HEK293 (cell line): ENCODE measurements at regions not wholly inside any gene's neighbourhood (a gene's known extent, or its start where the extent isn't known, plus 50 kb on each side); places are given as distances from the start of the nearest gene placed in this dataset.
A peak's percentile ranks its signal among the peaks of the same experiment; 100 is the strongest.

ENCODE experiments used
- CTCF ChIA-PET: fragments of 350-600 bp; formaldehyde crosslinking; extraction: SDS; loops from one replicate; lab custom pipeline; 2021; ENCODE audit warnings: antibody characterized with exemption; lab: Yijun Ruan, JAX
- POLR2A ChIA-PET: fragments of 300-600 bp; formaldehyde crosslinking; extraction: SDS; loops from one replicate; lab custom pipeline; 2020; ENCODE audit warnings: antibody characterized with exemption, inconsistent platforms; lab: Yijun Ruan, JAX
- H3K27ac ChIP-seq: fragments of 200-500 bp; sonication (Bioruptor generic); 2 replicates; pipeline ENCODE4 v1.5.1; 2014; ENCODE audit warnings: low read depth, low read length, control low read depth, inconsistent platforms; ENCODE audit errors: extremely low read depth
- H3K36me3 ChIP-seq, 2 experiments: fragments of 200-500 bp in 1 of 2; sonication (Bioruptor generic) in 1 of 2; 1 replicate in 1 of 2; 2 replicates in 1 of 2; pipeline ENCODE4 v1.5.1; 2014 to 2017; ENCODE audit warnings: inconsistent platforms in 2 of 2, low read length in 2 of 2; ENCODE audit not compliant: control insufficient read depth in 2 of 2, insufficient read depth in 1 of 2
- H3K4me1 ChIP-seq: fragments of 200-500 bp; sonication (Bioruptor generic); 2 replicates; pipeline ENCODE4 v1.5.1; 2014; ENCODE audit warnings: mild to moderate bottlenecking, low read length, inconsistent platforms; ENCODE audit not compliant: control insufficient read depth, insufficient read depth
- H3K4me3 ChIP-seq: 2 replicates; pipeline ENCODE4 v1.5.1; 2011; ENCODE audit warnings: low read depth, mild to moderate bottlenecking, control low read depth, low read length, moderate library complexity
- H3K9me3 ChIP-seq: fragments of 200-500 bp; sonication (Bioruptor generic); 2 replicates; pipeline ENCODE4 v1.5.1; 2014; ENCODE audit warnings: low read depth, low read length, inconsistent platforms; ENCODE audit not compliant: control insufficient read depth, insufficient read depth
- GLIS1 ChIP-seq: fragments of 450-650 bp; formaldehyde crosslinking; IDR thresholded peaks from 2 replicates; pipeline ENCODE4 v1.5.1; 2016; ENCODE audit warnings: missing biosample characterization, missing genetic modification characterization
- KLF10 ChIP-seq: fragments of 450-650 bp; IDR thresholded peaks from 2 replicates; pipeline ENCODE4 v1.5.1; 2018; ENCODE audit warnings: missing biosample characterization, mild to moderate bottlenecking, missing genetic modification characterization
- KLF8 ChIP-seq: fragments of 450-650 bp; formaldehyde crosslinking; IDR thresholded peaks from 2 replicates; pipeline ENCODE4 v1.5.1; 2016; ENCODE audit warnings: missing biosample characterization, missing genetic modification characterization
- TRIM28 ChIP-seq: IDR thresholded peaks from 2 replicates; pipeline ENCODE4 v1.6.1; 2011; ENCODE audit warnings: low read length, control low read depth, borderline replicate concordance
- ZIC2 ChIP-seq: fragments of 450-650 bp; formaldehyde crosslinking; IDR thresholded peaks from 2 replicates; pipeline ENCODE4 v1.5.1; 2016; ENCODE audit warnings: missing biosample characterization, missing genetic modification characterization
- ZNF10 ChIP-seq: fragments of 450-650 bp; formaldehyde crosslinking; IDR thresholded peaks from 2 replicates; pipeline ENCODE4 v1.5.1; 2017; ENCODE audit warnings: missing biosample characterization, missing genetic modification characterization
- ZNF132 ChIP-seq: fragments of 450-650 bp; formaldehyde crosslinking; IDR thresholded peaks from 2 replicates; pipeline ENCODE4 v1.5.1; 2017; ENCODE audit warnings: missing biosample characterization, missing genetic modification characterization, borderline replicate concordance
- ZNF140 ChIP-seq: fragments of 450-650 bp; formaldehyde crosslinking; IDR thresholded peaks from 2 replicates; pipeline ENCODE4 v1.5.1; 2016; ENCODE audit warnings: missing biosample characterization, missing genetic modification characterization
- ZNF16 ChIP-seq: fragments of 450-650 bp; formaldehyde crosslinking; IDR thresholded peaks from 2 replicates; pipeline ENCODE4 v1.5.1; 2016; ENCODE audit warnings: low read depth, missing biosample characterization, missing genetic modification characterization
- ZNF2 ChIP-seq: fragments of 450-650 bp; formaldehyde crosslinking; IDR thresholded peaks from 2 replicates; pipeline ENCODE4 v1.5.1; 2016; ENCODE audit warnings: missing biosample characterization, missing genetic modification characterization
- ZNF248 ChIP-seq: fragments of 450-650 bp; formaldehyde crosslinking; IDR thresholded peaks from 2 replicates; pipeline ENCODE4 v1.5.1; 2017; ENCODE audit warnings: missing biosample characterization, missing genetic modification characterization
- ZNF341 ChIP-seq: fragments of 450-650 bp; formaldehyde crosslinking; IDR thresholded peaks from 2 replicates; pipeline ENCODE4; 2016; ENCODE audit warnings: low read depth, missing biosample characterization, missing genetic modification characterization
- ZNF501 ChIP-seq: fragments of 450-650 bp; formaldehyde crosslinking; IDR thresholded peaks from 2 replicates; pipeline ENCODE4 v1.5.1; 2016; ENCODE audit warnings: missing biosample characterization, missing genetic modification characterization
- ZNF560 ChIP-seq: fragments of 450-650 bp; formaldehyde crosslinking; IDR thresholded peaks from 2 replicates; pipeline ENCODE4 v1.5.1; 2017; ENCODE audit warnings: missing biosample characterization, missing genetic modification characterization, borderline replicate concordance
- ZNF561 ChIP-seq: fragments of 450-650 bp; IDR thresholded peaks from 2 replicates; pipeline ENCODE4 v1.5.1; 2018; ENCODE audit warnings: missing biosample characterization, missing genetic modification characterization, borderline replicate concordance
- ZNF596 ChIP-seq: fragments of 450-650 bp; IDR thresholded peaks from 2 replicates; pipeline ENCODE4 v1.5.0; 2018; ENCODE audit warnings: missing biosample characterization, mild to moderate bottlenecking, missing genetic modification characterization, moderate library complexity
- ZNF654 ChIP-seq: fragments of 450-650 bp; formaldehyde crosslinking; IDR thresholded peaks from 2 replicates; pipeline ENCODE4 v1.5.1; 2016; ENCODE audit warnings: low read depth, missing biosample characterization, missing genetic modification characterization
- ZNF658 ChIP-seq: fragments of 450-650 bp; formaldehyde crosslinking; IDR thresholded peaks from 2 replicates; pipeline ENCODE4; 2016; ENCODE audit warnings: missing biosample characterization, missing genetic modification characterization
- ZNF792 ChIP-seq: fragments of 450-650 bp; formaldehyde crosslinking; IDR thresholded peaks from 2 replicates; pipeline ENCODE4 v1.5.1; 2016; ENCODE audit warnings: missing biosample characterization, missing genetic modification characterization
- TF ChIP-seq, protein P1 (sequence below): fragments of 450-650 bp; IDR thresholded peaks from 2 replicates; pipeline ENCODE4 v1.5.1; 2018; ENCODE audit warnings: missing biosample characterization, missing genetic modification characterization
- TF ChIP-seq, protein P2 (sequence below): fragments of 450-650 bp; formaldehyde crosslinking; IDR thresholded peaks from 2 replicates; pipeline ENCODE4 v1.5.0; 2017; ENCODE audit warnings: missing biosample characterization, missing genetic modification characterization, borderline replicate concordance
- TF ChIP-seq, protein P3 (sequence below): fragments of 450-650 bp; formaldehyde crosslinking; IDR thresholded peaks from 2 replicates; pipeline ENCODE4 v1.5.1; 2016; ENCODE audit warnings: missing biosample characterization, missing genetic modification characterization
- TF ChIP-seq, protein P4 (sequence below): fragments of 450-650 bp; IDR thresholded peaks from 2 replicates; pipeline ENCODE4 v1.5.1; 2018; ENCODE audit warnings: missing biosample characterization, mild to moderate bottlenecking, missing genetic modification characterization
- TF ChIP-seq, protein P5 (sequence below): fragments of 450-650 bp; formaldehyde crosslinking; IDR thresholded peaks from 2 replicates; pipeline ENCODE4 v1.5.1; 2017; ENCODE audit warnings: missing biosample characterization, missing genetic modification characterization
- TF ChIP-seq, protein P6 (sequence below): fragments of 450-650 bp; formaldehyde crosslinking; IDR thresholded peaks from 2 replicates; pipeline ENCODE4 v1.5.1; 2017; ENCODE audit warnings: missing biosample characterization, missing genetic modification characterization

DNA sequence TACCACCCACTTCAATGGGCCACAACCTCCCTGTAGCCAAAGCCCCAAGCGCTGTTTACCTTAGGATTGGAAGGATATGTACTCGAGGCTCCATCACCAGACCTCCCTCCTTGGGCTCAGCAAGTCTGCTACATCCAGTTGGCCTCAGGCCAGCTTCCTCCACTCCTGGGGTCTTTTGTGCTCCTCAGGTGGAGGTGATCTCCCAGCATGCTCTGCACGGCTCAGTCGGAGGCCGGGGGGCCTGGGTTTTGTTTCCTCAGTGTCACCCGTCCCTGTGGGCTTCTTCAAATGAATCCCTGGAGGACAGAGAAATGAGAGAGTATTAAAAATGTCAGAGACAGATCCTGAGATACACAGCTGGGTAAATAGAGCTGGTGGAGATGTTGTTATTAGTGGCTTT, 723.1 kb upstream of the TBX3 start:
- CTCF ChIA-PET, result interaction anchor here (0.5 to 1.1 kb wide), 2 partner anchors 274 to 723 kb away, joined by 3 to 4 read pairs; partner anchors contain the start of gene TBX3
- no peak overlapping the region for H3K27ac ChIP-seq

DNA sequence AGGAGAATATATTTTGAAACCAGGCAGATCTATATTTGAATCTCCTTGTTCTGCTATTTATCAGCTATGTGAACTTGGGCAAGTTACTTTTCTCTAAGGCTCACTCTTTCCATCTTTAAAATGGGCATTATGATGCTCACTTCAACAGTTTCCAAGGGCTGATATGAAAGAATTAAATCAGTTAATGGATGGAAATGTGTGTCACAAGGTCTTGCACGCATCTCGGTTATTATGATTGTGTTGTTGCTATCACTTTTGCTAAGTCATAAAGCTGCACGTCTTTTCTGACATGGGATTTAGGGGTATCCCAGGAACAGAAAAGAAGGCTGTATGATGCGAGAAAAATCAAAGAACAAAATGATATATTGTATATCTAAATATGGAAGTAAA, 721.5 kb upstream of the TBX3 start:
- H3K4me1 ChIP-seq, result no peaks in the 10 kb centered on the region
- ChIA-PET CTCF (interaction anchor here (0.6 kb wide), 1 partner anchor 467 kb away, joined by 4 read pairs; no protein-coding TSS in a partner anchor), POLR2A (no interaction called here)
- no peaks in the 10 kb centered on the region for H3K36me3 ChIP-seq
- no peak overlapping the region for H3K4me3 ChIP-seq
- no peak overlapping the region for H3K27ac ChIP-seq
- no peaks in the 10 kb centered on the region for H3K9me3 ChIP-seq
- TF ChIP-seq, protein P1, sequence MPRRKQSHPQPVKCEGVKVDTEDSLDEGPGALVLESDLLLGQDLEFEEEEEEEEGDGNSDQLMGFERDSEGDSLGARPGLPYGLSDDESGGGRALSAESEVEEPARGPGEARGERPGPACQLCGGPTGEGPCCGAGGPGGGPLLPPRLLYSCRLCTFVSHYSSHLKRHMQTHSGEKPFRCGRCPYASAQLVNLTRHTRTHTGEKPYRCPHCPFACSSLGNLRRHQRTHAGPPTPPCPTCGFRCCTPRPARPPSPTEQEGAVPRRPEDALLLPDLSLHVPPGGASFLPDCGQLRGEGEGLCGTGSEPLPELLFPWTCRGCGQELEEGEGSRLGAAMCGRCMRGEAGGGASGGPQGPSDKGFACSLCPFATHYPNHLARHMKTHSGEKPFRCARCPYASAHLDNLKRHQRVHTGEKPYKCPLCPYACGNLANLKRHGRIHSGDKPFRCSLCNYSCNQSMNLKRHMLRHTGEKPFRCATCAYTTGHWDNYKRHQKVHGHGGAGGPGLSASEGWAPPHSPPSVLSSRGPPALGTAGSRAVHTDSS (tag by site-specific recombination), result no peak
- TF ChIP-seq ZNF792 (tag by site-specific recombination), result no peak
- no peak for TF ChIP-seq ZNF658 (tag by site-specific recombination)
- TF ChIP-seq KLF10 (tag by site-specific recombination), result no peak
- no peak for TF ChIP-seq ZNF341 (tag by site-specific recombination)
- no peak for TF ChIP-seq TRIM28
- no peak for TF ChIP-seq ZNF654 (tag by site-specific recombination)
- TF ChIP-seq, protein P2, sequence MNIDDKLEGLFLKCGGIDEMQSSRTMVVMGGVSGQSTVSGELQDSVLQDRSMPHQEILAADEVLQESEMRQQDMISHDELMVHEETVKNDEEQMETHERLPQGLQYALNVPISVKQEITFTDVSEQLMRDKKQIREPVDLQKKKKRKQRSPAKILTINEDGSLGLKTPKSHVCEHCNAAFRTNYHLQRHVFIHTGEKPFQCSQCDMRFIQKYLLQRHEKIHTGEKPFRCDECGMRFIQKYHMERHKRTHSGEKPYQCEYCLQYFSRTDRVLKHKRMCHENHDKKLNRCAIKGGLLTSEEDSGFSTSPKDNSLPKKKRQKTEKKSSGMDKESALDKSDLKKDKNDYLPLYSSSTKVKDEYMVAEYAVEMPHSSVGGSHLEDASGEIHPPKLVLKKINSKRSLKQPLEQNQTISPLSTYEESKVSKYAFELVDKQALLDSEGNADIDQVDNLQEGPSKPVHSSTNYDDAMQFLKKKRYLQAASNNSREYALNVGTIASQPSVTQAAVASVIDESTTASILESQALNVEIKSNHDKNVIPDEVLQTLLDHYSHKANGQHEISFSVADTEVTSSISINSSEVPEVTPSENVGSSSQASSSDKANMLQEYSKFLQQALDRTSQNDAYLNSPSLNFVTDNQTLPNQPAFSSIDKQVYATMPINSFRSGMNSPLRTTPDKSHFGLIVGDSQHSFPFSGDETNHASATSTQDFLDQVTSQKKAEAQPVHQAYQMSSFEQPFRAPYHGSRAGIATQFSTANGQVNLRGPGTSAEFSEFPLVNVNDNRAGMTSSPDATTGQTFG (tag by site-specific recombination), result no peak

More for the DNA sequence above, 723.1 kb upstream of the TBX3 start:
- 0 out of 2 replicates have a peak, but pooled peaks cover 2% of the 10 kb centered on the region for H3K4me1 ChIP-seq
- no peak for TF ChIP-seq ZNF561
- TF ChIP-seq, protein P3, sequence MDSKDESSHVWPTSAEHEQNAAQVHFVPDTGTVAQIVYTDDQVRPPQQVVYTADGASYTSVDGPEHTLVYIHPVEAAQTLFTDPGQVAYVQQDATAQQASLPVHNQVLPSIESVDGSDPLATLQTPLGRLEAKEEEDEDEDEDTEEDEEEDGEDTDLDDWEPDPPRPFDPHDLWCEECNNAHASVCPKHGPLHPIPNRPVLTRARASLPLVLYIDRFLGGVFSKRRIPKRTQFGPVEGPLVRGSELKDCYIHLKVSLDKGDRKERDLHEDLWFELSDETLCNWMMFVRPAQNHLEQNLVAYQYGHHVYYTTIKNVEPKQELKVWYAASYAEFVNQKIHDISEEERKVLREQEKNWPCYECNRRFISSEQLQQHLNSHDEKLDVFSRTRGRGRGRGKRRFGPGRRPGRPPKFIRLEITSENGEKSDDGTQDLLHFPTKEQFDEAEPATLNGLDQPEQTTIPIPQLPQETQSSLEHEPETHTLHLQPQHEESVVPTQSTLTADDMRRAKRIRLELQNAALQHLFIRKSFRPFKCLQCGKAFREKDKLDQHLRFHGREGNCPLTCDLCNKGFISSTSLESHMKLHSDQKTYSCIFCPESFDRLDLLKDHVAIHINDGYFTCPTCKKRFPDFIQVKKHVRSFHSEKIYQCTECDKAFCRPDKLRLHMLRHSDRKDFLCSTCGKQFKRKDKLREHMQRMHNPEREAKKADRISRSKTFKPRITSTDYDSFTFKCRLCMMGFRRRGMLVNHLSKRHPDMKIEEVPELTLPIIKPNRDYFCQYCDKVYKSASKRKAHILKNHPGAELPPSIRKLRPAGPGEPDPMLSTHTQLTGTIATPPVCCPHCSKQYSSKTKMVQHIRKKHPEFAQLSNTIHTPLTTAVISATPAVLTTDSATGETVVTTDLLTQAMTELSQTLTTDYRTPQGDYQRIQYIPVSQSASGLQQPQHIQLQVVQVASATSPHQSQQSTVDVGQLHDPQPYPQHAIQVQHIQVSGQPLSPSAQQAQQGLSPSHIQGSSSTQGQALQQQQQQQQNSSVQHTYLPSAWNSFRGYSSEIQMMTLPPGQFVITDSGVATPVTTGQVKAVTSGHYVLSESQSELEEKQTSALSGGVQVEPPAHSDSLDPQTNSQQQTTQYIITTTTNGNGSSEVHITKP (tag by site-specific recombination), result no peak
- no peak for TF ChIP-seq ZNF2
- TF ChIP-seq ZNF132, result no peak
- no peak for TF ChIP-seq ZNF560
- TF ChIP-seq, protein P4, sequence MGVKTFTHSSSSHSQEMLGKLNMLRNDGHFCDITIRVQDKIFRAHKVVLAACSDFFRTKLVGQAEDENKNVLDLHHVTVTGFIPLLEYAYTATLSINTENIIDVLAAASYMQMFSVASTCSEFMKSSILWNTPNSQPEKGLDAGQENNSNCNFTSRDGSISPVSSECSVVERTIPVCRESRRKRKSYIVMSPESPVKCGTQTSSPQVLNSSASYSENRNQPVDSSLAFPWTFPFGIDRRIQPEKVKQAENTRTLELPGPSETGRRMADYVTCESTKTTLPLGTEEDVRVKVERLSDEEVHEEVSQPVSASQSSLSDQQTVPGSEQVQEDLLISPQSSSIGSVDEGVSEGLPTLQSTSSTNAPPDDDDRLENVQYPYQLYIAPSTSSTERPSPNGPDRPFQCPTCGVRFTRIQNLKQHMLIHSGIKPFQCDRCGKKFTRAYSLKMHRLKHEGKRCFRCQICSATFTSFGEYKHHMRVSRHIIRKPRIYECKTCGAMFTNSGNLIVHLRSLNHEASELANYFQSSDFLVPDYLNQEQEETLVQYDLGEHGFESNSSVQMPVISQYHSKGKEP (tag by site-specific recombination), result no peak
- TF ChIP-seq ZNF248 (tag by site-specific recombination), result no peak
- no peak for TF ChIP-seq ZNF596 (tag by site-specific recombination)
- TF ChIP-seq, protein P5, sequence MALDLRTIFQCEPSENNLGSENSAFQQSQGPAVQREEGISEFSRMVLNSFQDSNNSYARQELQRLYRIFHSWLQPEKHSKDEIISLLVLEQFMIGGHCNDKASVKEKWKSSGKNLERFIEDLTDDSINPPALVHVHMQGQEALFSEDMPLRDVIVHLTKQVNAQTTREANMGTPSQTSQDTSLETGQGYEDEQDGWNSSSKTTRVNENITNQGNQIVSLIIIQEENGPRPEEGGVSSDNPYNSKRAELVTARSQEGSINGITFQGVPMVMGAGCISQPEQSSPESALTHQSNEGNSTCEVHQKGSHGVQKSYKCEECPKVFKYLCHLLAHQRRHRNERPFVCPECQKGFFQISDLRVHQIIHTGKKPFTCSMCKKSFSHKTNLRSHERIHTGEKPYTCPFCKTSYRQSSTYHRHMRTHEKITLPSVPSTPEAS (tag by site-specific recombination), result no peak
- TF ChIP-seq, protein P6, sequence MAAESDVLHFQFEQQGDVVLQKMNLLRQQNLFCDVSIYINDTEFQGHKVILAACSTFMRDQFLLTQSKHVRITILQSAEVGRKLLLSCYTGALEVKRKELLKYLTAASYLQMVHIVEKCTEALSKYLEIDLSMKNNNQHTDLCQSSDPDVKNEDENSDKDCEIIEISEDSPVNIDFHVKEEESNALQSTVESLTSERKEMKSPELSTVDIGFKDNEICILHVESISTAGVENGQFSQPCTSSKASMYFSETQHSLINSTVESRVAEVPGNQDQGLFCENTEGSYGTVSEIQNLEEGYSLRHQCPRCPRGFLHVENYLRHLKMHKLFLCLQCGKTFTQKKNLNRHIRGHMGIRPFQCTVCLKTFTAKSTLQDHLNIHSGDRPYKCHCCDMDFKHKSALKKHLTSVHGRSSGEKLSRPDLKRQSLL, result no peak
- TF ChIP-seq ZNF140 (tag by site-specific recombination), result no peak
- peak; percentile 53 for TF ChIP-seq ZIC2 (tag by site-specific recombination)
- no peak for TF ChIP-seq KLF8 (tag by site-specific recombination)
- no peak for TF ChIP-seq ZNF16 (tag by site-specific recombination)
- TF ChIP-seq ZNF10, result no peak
- TF ChIP-seq GLIS1 (tag by site-specific recombination), result peak; percentile 94
- TF ChIP-seq ZNF501 (tag by site-specific recombination), result no peak
- H3K4me3 ChIP-seq, result no peak overlapping the region
- H3K9me3 ChIP-seq, result no peaks in the 10 kb centered on the region
- POLR2A ChIA-PET, result no interaction called here
- no peaks in the 10 kb centered on the region for H3K36me3 ChIP-seq
